Parathyroid adenoma (tissue), 2 donors: ENCODE measurements at regions not wholly inside any gene's neighbourhood (a gene's known extent, or its start where the extent isn't known, plus 50 kb on each side); places are given as distances from the start of the nearest gene placed in this dataset.

Experiments used
- H2AFZ ChIP-seq: fragments of 300-600 bp; sonication (generic); one replicate; pipeline ENCODE4 v1.7.0; 2017; ENCODE audit warnings: antibody characterized with exemption, mild to moderate bottlenecking
- H3K27ac ChIP-seq: fragments of 300-600 bp; sonication (generic); one replicate; pipeline ENCODE4 v1.7.0; 2017
- H3K27me3 ChIP-seq: fragments of 300-600 bp; sonication (generic); one replicate; pipeline ENCODE4 v1.7.0; 2017; ENCODE audit warnings: low read length; ENCODE audit not compliant: control insufficient read depth, insufficient read depth
- H3K36me3 ChIP-seq: fragments of 300-600 bp; sonication (generic); one replicate; pipeline ENCODE4 v1.7.0; 2017; ENCODE audit warnings: low read length; ENCODE audit not compliant: control insufficient read depth, insufficient read depth
- H3K4me1 ChIP-seq: fragments of 300-600 bp; sonication (generic); one replicate; pipeline ENCODE4 v1.7.0; 2017; ENCODE audit warnings: control low read depth
- H3K4me2 ChIP-seq: fragments of 300-600 bp; sonication (generic); one replicate; pipeline ENCODE4 v1.7.0; 2017; ENCODE audit warnings: low read length
- H3K4me3 ChIP-seq: fragments of 300-600 bp; sonication (generic); one replicate; pipeline ENCODE4 v1.7.0; 2017; ENCODE audit warnings: low read depth, low read length
- H3K79me2 ChIP-seq: fragments of 300-600 bp; sonication (generic); one replicate; pipeline ENCODE4 v1.7.0; 2017; ENCODE audit warnings: control low read depth
- H3K9ac ChIP-seq: fragments of 300-600 bp; sonication (generic); one replicate; pipeline ENCODE4 v1.7.0; 2017; ENCODE audit warnings: mild to moderate bottlenecking
- H3K9me3 ChIP-seq: fragments of 300-600 bp; sonication (generic); one replicate; pipeline ENCODE4 v1.7.0; 2017; ENCODE audit warnings: low read length; ENCODE audit not compliant: control insufficient read depth
- TF ChIP-seq, protein P1 (sequence below): fragments of 300-600 bp; sonication (generic); IDR thresholded peaks from one replicate; pipeline ENCODE4 v1.7.0; 2017; ENCODE audit warnings: antibody characterized with exemption, mild to moderate bottlenecking
- donor health status: primary hyperparathyroidism.

- H3K27ac ChIP-seq, result no peak overlapping the region
- H3K9ac ChIP-seq, result no peak overlapping the region
- TF ChIP-seq, protein P1, sequence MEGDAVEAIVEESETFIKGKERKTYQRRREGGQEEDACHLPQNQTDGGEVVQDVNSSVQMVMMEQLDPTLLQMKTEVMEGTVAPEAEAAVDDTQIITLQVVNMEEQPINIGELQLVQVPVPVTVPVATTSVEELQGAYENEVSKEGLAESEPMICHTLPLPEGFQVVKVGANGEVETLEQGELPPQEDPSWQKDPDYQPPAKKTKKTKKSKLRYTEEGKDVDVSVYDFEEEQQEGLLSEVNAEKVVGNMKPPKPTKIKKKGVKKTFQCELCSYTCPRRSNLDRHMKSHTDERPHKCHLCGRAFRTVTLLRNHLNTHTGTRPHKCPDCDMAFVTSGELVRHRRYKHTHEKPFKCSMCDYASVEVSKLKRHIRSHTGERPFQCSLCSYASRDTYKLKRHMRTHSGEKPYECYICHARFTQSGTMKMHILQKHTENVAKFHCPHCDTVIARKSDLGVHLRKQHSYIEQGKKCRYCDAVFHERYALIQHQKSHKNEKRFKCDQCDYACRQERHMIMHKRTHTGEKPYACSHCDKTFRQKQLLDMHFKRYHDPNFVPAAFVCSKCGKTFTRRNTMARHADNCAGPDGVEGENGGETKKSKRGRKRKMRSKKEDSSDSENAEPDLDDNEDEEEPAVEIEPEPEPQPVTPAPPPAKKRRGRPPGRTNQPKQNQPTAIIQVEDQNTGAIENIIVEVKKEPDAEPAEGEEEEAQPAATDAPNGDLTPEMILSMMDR, result no peak
- no peaks in the 10 kb centered on the region for H3K9me3 ChIP-seq
- H2AFZ ChIP-seq, result no peak overlapping the region
- H3K36me3 ChIP-seq, result no peaks in the 10 kb centered on the region
- H3K4me3 ChIP-seq, result no peak overlapping the region
- H3K4me2 ChIP-seq, result no peak overlapping the region
- no peaks in the 10 kb centered on the region for H3K27me3 ChIP-seq
- H3K4me1 ChIP-seq, result no peaks in the 10 kb centered on the region
- H3K79me2 ChIP-seq, result no peaks in the 10 kb centered on the region
Measured at GRCh38 chr11:104819603-104820002, 78.7 kb downstream of the CASP12 start.

DNA sequence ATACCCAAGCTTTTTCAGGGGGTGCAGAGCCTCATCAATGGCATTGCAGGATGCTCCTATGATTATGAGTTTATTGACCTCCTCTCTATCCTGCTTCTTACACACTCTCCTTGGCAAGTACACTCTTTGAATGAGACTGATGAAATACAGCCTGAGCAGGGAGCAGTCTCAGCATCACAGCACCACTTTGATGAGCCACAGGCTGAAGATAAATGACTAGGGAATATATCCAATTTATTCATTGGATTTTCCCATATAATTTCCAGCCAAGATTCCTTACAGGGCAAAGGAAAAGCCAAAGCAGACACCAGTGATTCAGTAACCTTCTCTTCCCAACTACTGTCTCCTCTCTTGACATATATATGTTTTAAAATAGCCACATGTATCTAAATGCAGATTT is 79.2 kb downstream of the CASP12 start:
- TF ChIP-seq, protein P1, result no peak
- H3K9ac ChIP-seq, result no peak overlapping the region
- H3K79me2 ChIP-seq, result no peaks in the 10 kb centered on the region
- H2AFZ ChIP-seq, result no peak overlapping the region
- H3K4me2 ChIP-seq, result no peak overlapping the region
- no peaks in the 10 kb centered on the region for H3K9me3 ChIP-seq
- no peaks in the 10 kb centered on the region for H3K36me3 ChIP-seq
- H3K27ac ChIP-seq, result no peak overlapping the region
- no peaks in the 10 kb centered on the region for H3K4me1 ChIP-seq
- no peaks in the 10 kb centered on the region for H3K27me3 ChIP-seq
- H3K4me3 ChIP-seq, result no peak overlapping the region

DNA sequence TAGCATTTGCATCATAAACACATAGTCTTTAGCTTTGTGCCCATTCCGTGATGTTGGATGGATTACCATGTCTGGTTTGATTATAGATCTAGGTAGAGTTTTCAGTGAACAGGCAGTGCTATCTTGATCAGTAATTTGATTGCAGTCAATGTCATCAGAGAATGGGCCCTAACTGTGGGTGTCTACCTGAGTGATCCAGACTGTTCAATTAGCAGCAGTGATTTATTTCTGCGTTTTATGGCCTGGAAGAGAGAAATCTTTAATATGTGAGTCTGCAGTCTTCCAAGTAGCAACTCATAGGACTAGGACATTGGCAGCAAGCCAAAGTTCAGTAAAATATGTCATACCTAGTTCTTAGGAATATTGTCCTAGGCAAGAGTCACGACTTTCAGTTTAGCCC is 80.3 kb downstream of the CASP12 start:
- no peaks in the 10 kb centered on the region for H3K36me3 ChIP-seq
- no peak overlapping the region for H3K27ac ChIP-seq
- no peak overlapping the region for H3K4me2 ChIP-seq
- H3K27me3 ChIP-seq, result no peaks in the 10 kb centered on the region
- H3K4me3 ChIP-seq, result no peak overlapping the region
- H3K9me3 ChIP-seq, result no peaks in the 10 kb centered on the region
- no peaks in the 10 kb centered on the region for H3K4me1 ChIP-seq
- TF ChIP-seq, protein P1, result no peak
- H3K79me2 ChIP-seq, result no peaks in the 10 kb centered on the region
- H3K9ac ChIP-seq, result no peak overlapping the region
- no peak overlapping the region for H2AFZ ChIP-seq

- Histone ChIP-seq H3K79me2 (no peaks in the 10 kb centered on the region), H3K27me3 (no peaks in the 10 kb centered on the region), H3K36me3 (no peaks in the 10 kb centered on the region), H3K4me3 (no peak overlapping the region), H3K4me1 (no peaks in the 10 kb centered on the region), H3K4me2 (no peak overlapping the region), H3K9me3 (no peaks in the 10 kb centered on the region), H3K9ac (no peak overlapping the region), H2AFZ (no peak overlapping the region), H3K27ac (no peak overlapping the region)
- TF ChIP-seq, protein P1, result no peak
Measured at GRCh38 chr11:104813532-104813931, 84.7 kb downstream of the CASP12 start.

GRCh38 chr11:104812103-104812788 is 86.0 kb downstream of the CASP12 start:
- Histone ChIP-seq H3K4me1 (no peaks in the 10 kb centered on the region), H3K4me3 (no peak overlapping the region), H3K36me3 (no peaks in the 10 kb centered on the region), H3K79me2 (no peaks in the 10 kb centered on the region), H2AFZ (no peak overlapping the region), H3K27me3 (no peaks in the 10 kb centered on the region), H3K27ac (no peak overlapping the region), H3K9ac (no peak overlapping the region), H3K4me2 (no peak overlapping the region), H3K9me3 (no peaks in the 10 kb centered on the region)
- TF ChIP-seq, protein P1, result no peak
